SK-N-SH (cell line): ENCODE measurements at regions not wholly inside any gene's neighbourhood (a gene's known extent, or its start where the extent isn't known, plus 50 kb on each side); places are given as distances from the start of the nearest gene placed in this dataset.
"Not testable (repeated sequence)": the region's sequence is repeated elsewhere in the genome, so short reads cannot be mapped to it uniquely, and the experiment has no call there.

Source experiments
- CHD2 ChIP-seq: fragments of 150-350 bp; IDR thresholded peaks from 2 replicates; pipeline ENCODE4 v1.6.1; 2018; ENCODE audit warnings: low read length; ENCODE audit not compliant: partially characterized antibody
- MXI1 ChIP-seq: IDR thresholded peaks from 2 replicates; pipeline ENCODE4 v1.6.1; 2012; ENCODE audit warnings: mild to moderate bottlenecking, low read depth, low read length, improper control_type of control experiment
- RFX5 ChIP-seq: IDR thresholded peaks from 2 replicates; pipeline ENCODE4 v1.6.1; 2012; ENCODE audit warnings: mild to moderate bottlenecking, improper control_type of control experiment, low read length
- TF ChIP-seq, protein P1 (sequence below): fragments of 200-600 bp; sonication (generic); IDR thresholded peaks from 2 replicates; pipeline ENCODE4 v1.6.1; 2017; ENCODE audit warnings: antibody characterized with exemption, mild to moderate bottlenecking, moderate library complexity

DNA sequence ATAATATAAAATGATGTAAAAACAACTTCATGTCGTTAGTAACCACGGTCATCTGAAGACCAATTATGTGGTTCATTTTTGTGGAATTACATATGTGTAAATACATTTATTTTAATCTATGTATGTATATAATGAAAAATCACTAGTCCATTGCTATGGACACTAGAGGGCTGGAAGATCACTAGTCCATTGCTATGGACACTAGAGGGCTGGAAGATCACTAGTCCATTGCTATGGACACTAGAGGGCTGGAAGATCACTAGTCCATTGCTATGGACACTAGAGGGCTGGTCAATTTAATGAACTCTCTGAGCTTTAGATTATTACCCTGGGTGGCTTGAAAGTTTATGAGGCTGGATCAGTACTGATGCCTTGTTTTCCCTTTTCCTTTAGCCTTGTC lies 474.5 kb downstream of the CD109 start:
- TF ChIP-seq RFX5, CHD2, MXI1: not testable (repeated sequence)
- TF ChIP-seq, protein P1, sequence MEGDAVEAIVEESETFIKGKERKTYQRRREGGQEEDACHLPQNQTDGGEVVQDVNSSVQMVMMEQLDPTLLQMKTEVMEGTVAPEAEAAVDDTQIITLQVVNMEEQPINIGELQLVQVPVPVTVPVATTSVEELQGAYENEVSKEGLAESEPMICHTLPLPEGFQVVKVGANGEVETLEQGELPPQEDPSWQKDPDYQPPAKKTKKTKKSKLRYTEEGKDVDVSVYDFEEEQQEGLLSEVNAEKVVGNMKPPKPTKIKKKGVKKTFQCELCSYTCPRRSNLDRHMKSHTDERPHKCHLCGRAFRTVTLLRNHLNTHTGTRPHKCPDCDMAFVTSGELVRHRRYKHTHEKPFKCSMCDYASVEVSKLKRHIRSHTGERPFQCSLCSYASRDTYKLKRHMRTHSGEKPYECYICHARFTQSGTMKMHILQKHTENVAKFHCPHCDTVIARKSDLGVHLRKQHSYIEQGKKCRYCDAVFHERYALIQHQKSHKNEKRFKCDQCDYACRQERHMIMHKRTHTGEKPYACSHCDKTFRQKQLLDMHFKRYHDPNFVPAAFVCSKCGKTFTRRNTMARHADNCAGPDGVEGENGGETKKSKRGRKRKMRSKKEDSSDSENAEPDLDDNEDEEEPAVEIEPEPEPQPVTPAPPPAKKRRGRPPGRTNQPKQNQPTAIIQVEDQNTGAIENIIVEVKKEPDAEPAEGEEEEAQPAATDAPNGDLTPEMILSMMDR = not testable (repeated sequence)
